Transverse colon (tissue), 4 donors: ENCODE measurements at regions not wholly inside any gene's neighbourhood (a gene's known extent, or its start where the extent isn't known, plus 50 kb on each side); places are given as distances from the start of the nearest gene placed in this dataset.

Experiments used
- DNase-seq: peaks from one replicate; pipeline ENCODE4 v3.0.0-alpha.2; 2019
- H3K27ac ChIP-seq, 4 donors: fragments of 200-600 bp; sonication (generic); 2 replicates each; pipeline ENCODE4 v1.5.1; 2016 to 2018; ENCODE audit warnings: inconsistent platforms in 4 of 4
- H3K27me3 ChIP-seq: fragments of 200-600 bp; sonication (generic); 2 replicates; pipeline ENCODE4 v1.5.1; 2017; ENCODE audit warnings: inconsistent platforms
- H3K36me3 ChIP-seq, 4 donors: fragments of 200-600 bp; sonication (generic); 2 replicates each; pipeline ENCODE4 v1.5.1; 2017 to 2019; ENCODE audit warnings: inconsistent platforms in 4 of 4
- H3K4me1 ChIP-seq, 4 donors: fragments of 200-600 bp; sonication (generic); 2 replicates each; pipeline ENCODE4 v1.5.1; 2017 to 2020; ENCODE audit warnings: inconsistent platforms in 4 of 4
- H3K4me3 ChIP-seq, 4 donors: fragments of 200-600 bp; sonication (generic); 1 replicate in 1 of 4; 2 replicates in 3 of 4; pipeline versions ENCODE4 v1.5.1 to v1.6.1; 2017 to 2019; ENCODE audit warnings: inconsistent platforms in 4 of 4
- H3K9me3 ChIP-seq, 2 donors: fragments of 200-600 bp; sonication (generic); 2 replicates each; pipeline ENCODE4 v1.5.1; 2017 to 2019; ENCODE audit warnings: inconsistent platforms in 2 of 2
- CTCF ChIP-seq, 5 experiments: fragments of 200-600 bp in 3 of 5; fragments of 450-650 bp in 2 of 5; sonication (generic) in 3 of 5; IDR thresholded peaks; 1 replicate in 2 of 5; 2 replicates in 3 of 5; pipeline ENCODE4 v1.5.1; 2016 to 2017; ENCODE audit warnings: antibody characterized with exemption in 5 of 5, inconsistent platforms in 3 of 5, mild to moderate bottlenecking in 2 of 5, moderate library complexity in 1 of 5
- EP300 ChIP-seq: sonication (generic); formaldehyde crosslinking; IDR thresholded peaks from one replicate; pipeline ENCODE4 v1.6.1; 2017; ENCODE audit warnings: antibody characterized with exemption, low read depth
- POLR2A ChIP-seq: fragments of 450-650 bp; IDR thresholded peaks from one replicate; pipeline ENCODE4 v1.6.1; 2016; ENCODE audit warnings: antibody characterized with exemption, mild to moderate bottlenecking, moderate library complexity
- POLR2AphosphoS5 ChIP-seq, 3 donors: sonication (generic); formaldehyde crosslinking; IDR thresholded peaks; one replicate each; pipeline ENCODE4 v1.6.1; 2016; ENCODE audit warnings: antibody characterized with exemption in 3 of 3
- WGBS, 2 donors: methylation state at CpG; one replicate each; pipeline ENCODE4 v1.1.5; 2018; ENCODE audit warnings: low coverage in 1 of 2; 5-methylcytosine and 5-hydroxymethylcytosine counted together
- in situ Hi-C, 4 donors: fragments of 200-750 bp; cut with MboI; loops; one replicate each; pipeline versions ENCODE4 v1.15.0 to v1.15.1; 2017; ENCODE audit warnings: low sequenced_read_pairs in 3 of 4, low pct_ligation_motif_present in 1 of 4, low pct_unique_long_range_greater_than_20kb in 1 of 4
- intact Hi-C: fragments of 100-400 bp; cut with DNase I; formaldehyde crosslinking; loops from one replicate; pipeline ENCODE4 v1.15.1; 2023; ENCODE audit warnings: low total_unique reads

DNA sequence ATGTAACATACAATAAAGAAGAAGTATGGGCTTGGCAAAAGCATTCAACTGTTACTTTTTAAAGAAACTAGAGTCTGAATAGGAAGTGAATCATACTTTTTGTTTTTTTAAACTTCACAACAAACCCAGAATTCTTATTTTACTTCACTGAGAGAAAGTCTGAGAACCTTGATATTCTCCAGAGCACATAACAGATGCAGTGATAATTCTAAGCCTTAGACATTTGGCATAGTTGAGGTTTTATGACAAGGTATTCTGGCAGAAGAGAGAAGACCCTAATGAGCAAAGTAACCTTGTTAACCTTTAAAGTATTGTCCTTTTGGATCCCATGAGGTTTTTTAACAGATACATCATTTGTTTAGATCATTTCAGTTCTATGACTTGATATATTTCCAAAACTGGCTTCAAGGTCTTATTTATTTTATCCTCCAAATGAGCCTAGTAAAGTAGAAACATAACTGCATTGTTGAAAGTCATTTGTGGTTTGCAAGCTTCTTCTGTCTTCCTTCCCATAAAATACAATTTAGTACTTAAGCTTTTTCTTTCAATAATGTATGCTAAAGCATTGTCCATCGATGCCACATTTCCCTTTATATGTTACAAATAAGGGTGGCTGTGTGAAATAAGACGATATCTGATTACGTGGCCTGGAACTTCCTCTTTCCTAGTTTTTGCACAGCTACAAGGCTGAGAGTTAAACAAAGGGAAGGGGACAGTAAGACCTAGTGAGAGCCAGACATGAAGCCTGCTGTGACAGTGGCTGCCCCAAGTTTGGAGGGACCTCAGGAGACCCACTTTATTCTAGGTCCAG lies 86.1 kb upstream of the ITPRID2 start:
- no peak for TF ChIP-seq POLR2A
- TF ChIP-seq POLR2AphosphoS5 (IDR thresholded peaks at IDR 0.05): no peak
- DNase-seq: no peak

DNA sequence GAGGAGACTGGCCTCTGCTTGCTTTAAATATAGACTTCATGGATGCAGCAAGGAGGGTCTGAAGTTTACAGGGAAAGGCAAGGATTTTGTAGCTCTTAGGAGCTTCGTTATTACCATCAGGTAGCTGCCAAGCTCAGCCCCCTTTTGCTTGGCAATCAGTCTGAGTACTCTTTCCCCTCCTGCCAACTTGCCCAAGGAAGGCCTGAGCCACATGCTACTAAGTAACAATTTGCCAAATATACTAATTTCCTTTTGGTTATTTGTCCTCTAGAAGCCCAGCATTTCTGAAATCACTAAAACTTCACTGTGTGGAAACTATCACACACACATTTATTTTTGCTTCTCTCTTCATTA lies 85.5 kb upstream of the ITPRID2 start:
- Histone ChIP-seq H3K4me1 (peaks cover 10 to 26% (median 16%) of the 10 kb centered on the region in 4 donors), H3K27me3 (no peaks in the 10 kb centered on the region), H3K27ac (peak overlapping the region in 2 of 4 donors; percentile 12 to 43), H3K9me3 (no peaks in the 10 kb centered on the region), H3K4me3 (no peak overlapping the region), H3K36me3 (no peaks in the 10 kb centered on the region)
- 53% methylated on average over 1 of the region's 1 CpG; no CpG with 5 or more reads in 1 of the 2 donors for WGBS, 2 donors
- intact Hi-C loops: no loop called here
- in situ Hi-C loops: no loop called here
- no peak for TF ChIP-seq EP300
- no peak for TF ChIP-seq POLR2A
- TF ChIP-seq CTCF (IDR thresholded peaks at IDR 0.05): no peak
- no peak for TF ChIP-seq POLR2AphosphoS5 (IDR thresholded peaks at IDR 0.05)
- no peak for DNase-seq

More for the DNA sequence above, 86.1 kb upstream of the ITPRID2 start:
- Histone ChIP-seq H3K27ac (peak overlapping the region in 2 of 4 donors; percentile 12 to 43), H3K36me3 (no peaks in the 10 kb centered on the region), H3K9me3 (no peaks in the 10 kb centered on the region), H3K27me3 (no peaks in the 10 kb centered on the region), H3K4me3 (no peak overlapping the region), H3K4me1 (peaks cover 8 to 20% (median 13%) of the 10 kb centered on the region in 4 donors)
- WGBS, 2 donors: 51 to 60% methylated on average over 1 to 3 of the region's 3 CpGs
- in situ Hi-C loops: no loop called here
- intact Hi-C loops: no loop called here

GRCh38 chr2:181807526-181807925 lies 84.0 kb upstream of the ITPRID2 start:
- peaks cover 10 to 41% (median 25%) of the 10 kb centered on the region in 4 donors for H3K4me1 ChIP-seq
- in situ Hi-C loops (no loop called here), intact Hi-C loops (no loop called here)
- TF ChIP-seq POLR2A: no peak
- no peak for TF ChIP-seq CTCF (IDR thresholded peaks at IDR 0.05)
- TF ChIP-seq POLR2AphosphoS5 (IDR thresholded peaks at IDR 0.05): no peak
- no peak for TF ChIP-seq EP300
- 84 to 100% methylated on average over 1 to 2 of the region's 2 CpGs for WGBS, 2 donors
- H3K36me3 ChIP-seq: no peaks in the 10 kb centered on the region
- DNase-seq: no peak
- no peaks in the 10 kb centered on the region for H3K9me3 ChIP-seq
- H3K27me3 ChIP-seq: no peaks in the 10 kb centered on the region
- no peak overlapping the region for H3K27ac ChIP-seq
- no peak overlapping the region for H3K4me3 ChIP-seq

DNA sequence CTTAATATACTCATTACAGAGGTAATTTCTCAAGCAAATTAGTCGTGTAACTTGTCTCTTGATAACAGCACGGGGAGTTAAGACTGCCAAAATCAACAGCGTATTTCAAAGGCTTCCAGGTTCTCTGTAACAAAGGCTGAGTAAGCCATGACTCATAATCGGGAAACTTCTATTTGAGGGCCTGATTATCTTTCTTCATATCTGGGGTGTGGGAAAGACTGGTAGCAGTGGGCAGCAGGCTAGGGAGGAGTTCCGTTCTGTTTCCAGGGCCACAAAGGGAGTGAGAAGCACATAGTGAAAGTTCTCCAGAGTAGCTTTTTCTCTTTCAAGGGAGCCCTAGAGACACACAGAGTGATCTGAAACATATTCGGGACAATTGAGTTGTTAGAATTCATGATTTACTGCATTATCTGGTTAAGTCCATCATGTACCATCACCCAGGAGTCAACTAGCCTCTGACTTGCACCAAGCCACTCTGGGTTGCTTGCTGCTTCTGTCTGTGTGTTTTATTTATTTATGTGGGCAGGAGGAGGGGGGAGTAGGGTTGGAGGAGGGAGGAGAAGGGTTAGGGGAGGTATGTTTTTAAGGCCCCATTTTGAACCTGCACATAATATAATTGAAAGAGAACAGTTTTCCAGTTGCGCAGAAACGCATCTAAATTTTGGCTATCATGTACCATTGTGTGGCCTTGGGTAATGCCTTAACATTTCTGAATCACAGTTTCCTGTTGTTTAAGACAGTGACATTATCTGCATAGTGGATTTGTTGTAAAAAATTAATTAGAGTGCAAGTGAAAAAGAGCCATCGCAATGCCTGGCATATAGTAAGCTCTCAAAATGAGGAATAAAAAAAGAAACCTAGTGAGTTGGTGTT lies 80.5 kb upstream of the ITPRID2 start:
- Histone ChIP-seq H3K27me3 (no peaks in the 10 kb centered on the region), H3K9me3 (no peaks in the 10 kb centered on the region), H3K27ac (peak overlapping the region; percentile 63 to 83 (median 72)), H3K4me3 (peak overlapping the region in 1 of 4 donors; percentile 0), H3K4me1 (peaks cover 10 to 49% (median 24%) of the 10 kb centered on the region in 4 donors), H3K36me3 (no peaks in the 10 kb centered on the region)
- peak; percentile 36 for DNase-seq
- 47 to 51% methylated on average over 8 to 9 of the region's 9 CpGs for WGBS, 2 donors
- intact Hi-C loops (no loop called here), in situ Hi-C loops (no loop called here)
- TF ChIP-seq POLR2AphosphoS5 (IDR thresholded peaks at IDR 0.05) (peak in 2 of 3 donors; percentile 34 to 58), CTCF (IDR thresholded peaks at IDR 0.05) (no peak), EP300 (no peak), POLR2A (no peak)
